Fibroblast of villous mesenchyme (primary cell): ENCODE measurements at regions not wholly inside any gene's neighbourhood (a gene's known extent, or its start where the extent isn't known, plus 50 kb on each side); places are given as distances from the start of the nearest gene placed in this dataset.
"Not testable (repeated sequence)": the region's sequence is repeated elsewhere in the genome, so short reads cannot be mapped to it uniquely, and the experiment has no call there.

ENCODE experiments used
- DNase-seq: peaks from one replicate; pipeline ENCODE4 v3.0.0-alpha.2; 2010; ENCODE audit warnings: low read depth
- H3K4me3 ChIP-seq: 2 replicates; pipeline ENCODE4 v1.5.1; 2011; ENCODE audit warnings: low read depth, mild to moderate bottlenecking, low read length
- TF ChIP-seq, protein P1 (sequence below): IDR thresholded peaks from 2 replicates; pipeline ENCODE4 v1.5.1; 2012; ENCODE audit warnings: low read depth, mild to moderate bottlenecking, low read length; ENCODE audit not compliant: insufficient read depth

GRCh38 chrX:40853004-40853815 lies 117.9 kb upstream of the MED14 start:
- no peak overlapping the region for H3K4me3 ChIP-seq
- DNase-seq = no peak
- TF ChIP-seq, protein P1, sequence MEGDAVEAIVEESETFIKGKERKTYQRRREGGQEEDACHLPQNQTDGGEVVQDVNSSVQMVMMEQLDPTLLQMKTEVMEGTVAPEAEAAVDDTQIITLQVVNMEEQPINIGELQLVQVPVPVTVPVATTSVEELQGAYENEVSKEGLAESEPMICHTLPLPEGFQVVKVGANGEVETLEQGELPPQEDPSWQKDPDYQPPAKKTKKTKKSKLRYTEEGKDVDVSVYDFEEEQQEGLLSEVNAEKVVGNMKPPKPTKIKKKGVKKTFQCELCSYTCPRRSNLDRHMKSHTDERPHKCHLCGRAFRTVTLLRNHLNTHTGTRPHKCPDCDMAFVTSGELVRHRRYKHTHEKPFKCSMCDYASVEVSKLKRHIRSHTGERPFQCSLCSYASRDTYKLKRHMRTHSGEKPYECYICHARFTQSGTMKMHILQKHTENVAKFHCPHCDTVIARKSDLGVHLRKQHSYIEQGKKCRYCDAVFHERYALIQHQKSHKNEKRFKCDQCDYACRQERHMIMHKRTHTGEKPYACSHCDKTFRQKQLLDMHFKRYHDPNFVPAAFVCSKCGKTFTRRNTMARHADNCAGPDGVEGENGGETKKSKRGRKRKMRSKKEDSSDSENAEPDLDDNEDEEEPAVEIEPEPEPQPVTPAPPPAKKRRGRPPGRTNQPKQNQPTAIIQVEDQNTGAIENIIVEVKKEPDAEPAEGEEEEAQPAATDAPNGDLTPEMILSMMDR = no peak

GRCh38 chrX:40853816-40854123 lies 118.4 kb upstream of the MED14 start:
- DNase-seq = no peak
- TF ChIP-seq, protein P1 = no peak
- H3K4me3 ChIP-seq = no peak overlapping the region

GRCh38 chrX:40854242-40854641 lies 118.9 kb upstream of the MED14 start:
- TF ChIP-seq, protein P1 = no peak
- DNase-seq = no peak
- no peak overlapping the region for H3K4me3 ChIP-seq

- H3K4me3 ChIP-seq = no peak overlapping the region
- DNase-seq = no peak
- TF ChIP-seq, protein P1 = no peak
Observed at GRCh38 chrX:40855411-40855810, 120.1 kb upstream of the MED14 start.

- DNase-seq = no peak
Observed at GRCh38 chrX:40855932-40856515, 120.7 kb upstream of the MED14 start.

GRCh38 chrX:40861952-40862554 lies 126.7 kb upstream of the MED14 start:
- H3K4me3 ChIP-seq, DNase-seq: not testable (repeated sequence)

More at GRCh38 chrX:40855932-40856515, 120.7 kb upstream of the MED14 start:
- H3K4me3 ChIP-seq = no peak overlapping the region
- TF ChIP-seq, protein P1 = no peak

GRCh38 chrX:40863260-40863659 lies 127.9 kb upstream of the MED14 start:
- not testable (repeated sequence) for H3K4me3 ChIP-seq, DNase-seq

DNA sequence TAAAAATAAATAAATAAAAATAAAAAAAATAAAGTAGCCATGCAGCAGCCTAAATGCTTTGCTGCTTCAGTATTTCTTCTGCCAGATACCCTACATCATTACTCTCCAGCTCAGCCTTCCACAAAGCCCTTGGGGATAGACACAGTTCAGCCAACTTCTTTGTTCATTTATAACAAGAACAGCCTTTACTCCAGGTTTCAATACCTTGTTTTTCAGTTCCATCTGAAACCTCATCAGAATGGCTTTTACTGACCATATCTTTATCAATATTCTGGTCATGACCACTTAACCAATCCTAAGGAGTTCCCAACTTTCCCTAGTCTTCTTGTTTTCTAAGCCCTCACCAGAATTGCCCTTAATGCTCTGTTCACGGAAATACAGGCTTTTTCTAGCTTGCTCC lies 128.3 kb upstream of the MED14 start:
- no peak overlapping the region for H3K4me3 ChIP-seq
- TF ChIP-seq, protein P1 = no peak
- DNase-seq = no peak
